Cardiac muscle cell (in vitro differentiated cells and primary cell): ENCODE measurements at regions not wholly inside any gene's neighbourhood (a gene's known extent, or its start where the extent isn't known, plus 50 kb on each side); places are given as distances from the start of the nearest gene placed in this dataset.

Source experiments
- DNase-seq, 2 donors: peaks; one replicate each; pipeline versions ENCODE4 v3.0.0 to v3.0.0-alpha.2; 2010 to 2017; ENCODE audit warnings: low read depth in 1 of 2, low spot score in 1 of 2
- H3K27ac ChIP-seq: fragments of 200-600 bp; sonication (generic); 2 replicates; pipeline ENCODE4 v1.5.1; 2016
- H3K27me3 ChIP-seq: fragments of 200-600 bp; sonication (generic); 2 replicates; pipeline ENCODE4 v1.6.0; 2016; ENCODE audit warnings: control low read depth
- H3K36me3 ChIP-seq: fragments of 200-600 bp; sonication (generic); 2 replicates; pipeline ENCODE4 v1.5.1; 2016; ENCODE audit warnings: control low read depth
- H3K4me1 ChIP-seq: fragments of 200-600 bp; sonication (generic); 2 replicates; pipeline ENCODE4 v1.8.1; 2017; ENCODE audit warnings: low read depth, mild to moderate bottlenecking, mixed run types
- H3K4me3 ChIP-seq: fragments of 200-600 bp; sonication (generic); 2 replicates; pipeline ENCODE4 v1.5.1; 2016; ENCODE audit warnings: mild to moderate bottlenecking
- H3K9me3 ChIP-seq: fragments of 200-600 bp; sonication (generic); 2 replicates; pipeline ENCODE4 v1.5.1; 2017; ENCODE audit warnings: low read depth, mild to moderate bottlenecking, control low read depth
- CTCF ChIP-seq: IDR thresholded peaks from 2 replicates; pipeline ENCODE4 v1.5.1; 2012; ENCODE audit warnings: low read depth, mild to moderate bottlenecking, low read length

- Histone ChIP-seq H3K27ac (no peak overlapping the region), H3K4me3 (no peak overlapping the region), H3K36me3 (no peaks in the 10 kb centered on the region), H3K27me3 (no peaks in the 10 kb centered on the region), H3K9me3 (no peaks in the 10 kb centered on the region), H3K4me1 (no peaks in the 10 kb centered on the region)
- DNase-seq, result no peak
- TF ChIP-seq CTCF, result no peak
Measured at GRCh38 chr2:177320596-177320995, 56.1 kb upstream of the NFE2L2 start.

GRCh38 chr2:177322801-177323261 is 58.3 kb upstream of the NFE2L2 start:
- Histone ChIP-seq H3K36me3 (no peaks in the 10 kb centered on the region), H3K4me1 (no peaks in the 10 kb centered on the region), H3K9me3 (no peaks in the 10 kb centered on the region), H3K27ac (no peak overlapping the region), H3K4me3 (no peak overlapping the region), H3K27me3 (no peaks in the 10 kb centered on the region)
- TF ChIP-seq CTCF, result no peak
- no peak for DNase-seq

- TF ChIP-seq CTCF, result no peak
- Histone ChIP-seq H3K9me3 (no peaks in the 10 kb centered on the region), H3K36me3 (no peaks in the 10 kb centered on the region), H3K27me3 (no peaks in the 10 kb centered on the region), H3K27ac (no peak overlapping the region), H3K4me3 (no peak overlapping the region), H3K4me1 (no peaks in the 10 kb centered on the region)
- DNase-seq, result no peak
Measured at GRCh38 chr2:177324797-177325196, 60.3 kb upstream of the NFE2L2 start.

- peak in 1 of 2 donors; percentile 35 for DNase-seq
- no peak for TF ChIP-seq CTCF
- H3K4me3 ChIP-seq, result no peak overlapping the region
- H3K9me3 ChIP-seq, result no peaks in the 10 kb centered on the region
- H3K36me3 ChIP-seq, result no peaks in the 10 kb centered on the region
- no peaks in the 10 kb centered on the region for H3K4me1 ChIP-seq
- H3K27me3 ChIP-seq, result no peaks in the 10 kb centered on the region
- no peak overlapping the region for H3K27ac ChIP-seq
Measured at GRCh38 chr2:177325554-177325953, 61.0 kb upstream of the NFE2L2 start.

GRCh38 chr2:177326005-177326404 is 61.5 kb upstream of the NFE2L2 start:
- TF ChIP-seq CTCF, result no peak
- no peaks in the 10 kb centered on the region for H3K27me3 ChIP-seq
- no peak overlapping the region for H3K27ac ChIP-seq
- H3K9me3 ChIP-seq, result no peaks in the 10 kb centered on the region
- DNase-seq, result no peak
- H3K4me1 ChIP-seq, result no peaks in the 10 kb centered on the region
- no peaks in the 10 kb centered on the region for H3K36me3 ChIP-seq
- no peak overlapping the region for H3K4me3 ChIP-seq

- no peak for DNase-seq
- Histone ChIP-seq H3K9me3 (no peaks in the 10 kb centered on the region), H3K27me3 (no peaks in the 10 kb centered on the region), H3K4me1 (no peaks in the 10 kb centered on the region), H3K36me3 (no peaks in the 10 kb centered on the region), H3K4me3 (no peak overlapping the region), H3K27ac (no peak overlapping the region)
- TF ChIP-seq CTCF, result no peak
Measured at GRCh38 chr2:177326591-177326990, 62.1 kb upstream of the NFE2L2 start.
